Spleen (tissue), 7 donors: ENCODE measurements at regions not wholly inside any gene's neighbourhood (a gene's known extent, or its start where the extent isn't known, plus 50 kb on each side); places are given as distances from the start of the nearest gene placed in this dataset.

Experiments
- CTCF ChIP-seq, 11 experiments: fragments of 200-600 bp in 7 of 11; fragments of 450-650 bp in 4 of 11; sonication (generic) in 4 of 11; IDR thresholded peaks in 8 of 11; conservative IDR thresholded peaks in 3 of 11; 1 replicate in 7 of 11; 2 replicates in 4 of 11; pipeline versions ENCODE4 v1.4.0 to v1.8.0; 2016 to 2021; ENCODE audit warnings: antibody characterized with exemption in 11 of 11, inconsistent platforms in 4 of 11, mild to moderate bottlenecking in 1 of 11
- POLR2A ChIP-seq, 3 donors: fragments of 450-650 bp; IDR thresholded peaks; one replicate each; pipeline ENCODE4 v1.5.1; 2017; ENCODE audit warnings: antibody characterized with exemption in 3 of 3, mild to moderate bottlenecking in 1 of 3
- POLR2AphosphoS5 ChIP-seq, 3 donors: sonication (generic); formaldehyde crosslinking; IDR thresholded peaks; one replicate each; pipeline ENCODE4 v1.5.1; 2017; ENCODE audit warnings: antibody characterized with exemption in 3 of 3
- donor health status: DM: no; HTN: no; CAD: no; lungs with moderate emphysema.
- donor health status: DM: no; HTN: no; CAD: no.
- donor health status: DM: no; HTN: no; CAD: no.

- TF ChIP-seq POLR2A (IDR thresholded peaks at IDR 0.05): no peak
- no peak for TF ChIP-seq POLR2AphosphoS5 (IDR thresholded peaks at IDR 0.05)
- no peak for TF ChIP-seq CTCF (IDR thresholded peaks at IDR 0.05 in 8 of 11, conservative IDR thresholded peaks at IDR 0.05 in 3 of 11)
Observed at GRCh38 chr12:97375310-97375709, 87.3 kb upstream of the RMST start.
